ENCODE measurements at regions not wholly inside any gene's neighbourhood (a gene's known extent, or its start where the extent isn't known, plus 50 kb on each side); places are given as distances from the start of the nearest gene placed in this dataset.

GRCh38 chr15:96232335-96232734, 98.2 kb upstream of the NR2F2 start:
- Histone ChIP-seq H3K79me2 (ENCODE audit: control insufficient read depth, insufficient read depth, low read length, poor library complexity) (no peaks in the 10 kb centered on the region), H3K79me1 (ENCODE audit: low read length) (peaks cover 4% of the 10 kb centered on the region), H3K4me2 (ENCODE audit: low read length) (no peak overlapping the region), H4K12ac (ENCODE audit: low read depth, low read length) (no peak overlapping the region), H3K27me3 (ENCODE audit: insufficient read depth, low read length) (no peaks in the 10 kb centered on the region), H2AFZ (ENCODE audit: insufficient read depth, low read length, poor library complexity) (no peak overlapping the region), H3K4me1 (ENCODE audit: control insufficient read depth in 1 of 2, insufficient read depth in 2 of 2, low read length in 2 of 2) (peaks cover 0 to 7% of the 10 kb centered on the region in 2 experiments), H2BK5ac (ENCODE audit: low read depth, low read length, poor library complexity) (peak overlapping the region; percentile 4), H3K4me3 (ENCODE audit: low read depth, low read length) (no peak overlapping the region), H3K9ac (ENCODE audit: low read length) (no peak overlapping the region), H3K27ac (ENCODE audit: low read depth, low read length) (peak overlapping the region; percentile 42), H4K8ac (ENCODE audit: low read depth, low read length) (no peak overlapping the region), H3K4ac (ENCODE audit: low read depth, low read length) (no peak overlapping the region), H2BK120ac (ENCODE audit: insufficient read depth, low read length, poor library complexity) (no peak overlapping the region), H2AK5ac (ENCODE audit: low read length) (no peak overlapping the region), H3K36me3 (ENCODE audit: control insufficient read depth in 1 of 2, insufficient read depth in 2 of 2, low read length in 2 of 2) (no peaks in the 10 kb centered on the region), H3K23ac (ENCODE audit: low read length) (no peak overlapping the region), H3K14ac (ENCODE audit: low read length) (no peak overlapping the region), H4K91ac (ENCODE audit: low read depth, low read length) (no peak overlapping the region), H2BK12ac (ENCODE audit: low read length) (no peak overlapping the region), H3K18ac (ENCODE audit: low read length) (no peak overlapping the region), H3K9me3 (ENCODE audit: insufficient read depth, low read depth, low read length) (no peaks in the 10 kb centered on the region)
- WGBS (ENCODE audit: extremely low coverage, insufficient coverage, insufficient read length): no CpG with 5 or more reads among the region's 3 CpGs
- peak in 1 of 2 donors; percentile 80 for DNase-seq

- Histone ChIP-seq H2BK5ac (ENCODE audit: low read depth, low read length, poor library complexity) (no peak overlapping the region), H3K4ac (ENCODE audit: low read depth, low read length) (no peak overlapping the region), H3K27ac (ENCODE audit: low read depth, low read length) (no peak overlapping the region), H3K27me3 (ENCODE audit: insufficient read depth, low read length) (no peaks in the 10 kb centered on the region), H2AK5ac (ENCODE audit: low read length) (no peak overlapping the region), H3K79me1 (ENCODE audit: low read length) (peaks cover 4% of the 10 kb centered on the region), H3K9me3 (ENCODE audit: insufficient read depth, low read depth, low read length) (no peaks in the 10 kb centered on the region), H4K8ac (ENCODE audit: low read depth, low read length) (no peak overlapping the region), H3K18ac (ENCODE audit: low read length) (no peak overlapping the region), H2BK12ac (ENCODE audit: low read length) (no peak overlapping the region), H3K79me2 (ENCODE audit: control insufficient read depth, insufficient read depth, low read length, poor library complexity) (no peaks in the 10 kb centered on the region), H4K91ac (ENCODE audit: low read depth, low read length) (no peak overlapping the region), H2BK120ac (ENCODE audit: insufficient read depth, low read length, poor library complexity) (no peak overlapping the region), H3K4me2 (ENCODE audit: low read length) (no peak overlapping the region), H3K9ac (ENCODE audit: low read length) (no peak overlapping the region), H3K23ac (ENCODE audit: low read length) (no peak overlapping the region), H3K36me3 (ENCODE audit: control insufficient read depth in 1 of 2, insufficient read depth in 2 of 2, low read length in 2 of 2) (no peaks in the 10 kb centered on the region), H3K4me1 (ENCODE audit: control insufficient read depth in 1 of 2, insufficient read depth in 2 of 2, low read length in 2 of 2) (peaks cover 0 to 7% of the 10 kb centered on the region in 2 experiments), H3K4me3 (ENCODE audit: low read depth, low read length) (no peak overlapping the region), H3K14ac (ENCODE audit: low read length) (no peak overlapping the region), H2AFZ (ENCODE audit: insufficient read depth, low read length, poor library complexity) (no peak overlapping the region), H4K12ac (ENCODE audit: low read depth, low read length) (no peak overlapping the region)
- peak in 1 of 2 donors; percentile 27 for DNase-seq
- WGBS (ENCODE audit: extremely low coverage, insufficient coverage, insufficient read length): no CpG with 5 or more reads among the region's 12 CpGs
Measured at GRCh38 chr15:96234109-96234892, 96.2 kb upstream of the NR2F2 start.

- no peak overlapping the region for H3K18ac ChIP-seq (ENCODE audit: low read length)
- H3K79me2 ChIP-seq (ENCODE audit: control insufficient read depth, insufficient read depth, low read length, poor library complexity): no peaks in the 10 kb centered on the region
- no peak overlapping the region for H2BK5ac ChIP-seq (ENCODE audit: low read depth, low read length, poor library complexity)
- H3K23ac ChIP-seq (ENCODE audit: low read length): no peak overlapping the region
- no peak overlapping the region for H2AK5ac ChIP-seq (ENCODE audit: low read length)
- no peak for DNase-seq
- no peak overlapping the region for H3K9ac ChIP-seq (ENCODE audit: low read length)
- H4K91ac ChIP-seq (ENCODE audit: low read depth, low read length): no peak overlapping the region
- no peak overlapping the region for H3K4ac ChIP-seq (ENCODE audit: low read depth, low read length)
- peaks cover 4% of the 10 kb centered on the region for H3K79me1 ChIP-seq (ENCODE audit: low read length)
- no peak overlapping the region for H2AFZ ChIP-seq (ENCODE audit: insufficient read depth, low read length, poor library complexity)
- H3K27me3 ChIP-seq (ENCODE audit: insufficient read depth, low read length): no peaks in the 10 kb centered on the region
- H3K36me3 ChIP-seq (ENCODE audit: control insufficient read depth in 1 of 2, insufficient read depth in 2 of 2, low read length in 2 of 2): no peaks in the 10 kb centered on the region
- no peak overlapping the region for H4K8ac ChIP-seq (ENCODE audit: low read depth, low read length)
- H3K27ac ChIP-seq (ENCODE audit: low read depth, low read length): no peak overlapping the region
- H2BK120ac ChIP-seq (ENCODE audit: insufficient read depth, low read length, poor library complexity): no peak overlapping the region
- WGBS (ENCODE audit: extremely low coverage, insufficient coverage, insufficient read length): no CpG with 5 or more reads among the region's 1 CpG
- H3K4me3 ChIP-seq (ENCODE audit: low read depth, low read length): no peak overlapping the region
- peaks cover 0 to 7% of the 10 kb centered on the region in 2 experiments for H3K4me1 ChIP-seq (ENCODE audit: control insufficient read depth in 1 of 2, insufficient read depth in 2 of 2, low read length in 2 of 2)
- no peak overlapping the region for H3K14ac ChIP-seq (ENCODE audit: low read length)
- H4K12ac ChIP-seq (ENCODE audit: low read depth, low read length): no peak overlapping the region
- H3K9me3 ChIP-seq (ENCODE audit: insufficient read depth, low read depth, low read length): no peaks in the 10 kb centered on the region
- no peak overlapping the region for H2BK12ac ChIP-seq (ENCODE audit: low read length)
- no peak overlapping the region for H3K4me2 ChIP-seq (ENCODE audit: low read length)
Measured at GRCh38 chr15:96237002-96237401, 93.5 kb upstream of the NR2F2 start.

GRCh38 chr15:96242761-96243160, 87.7 kb upstream of the NR2F2 start:
- H3K4ac ChIP-seq (ENCODE audit: low read depth, low read length): no peak overlapping the region
- no peak overlapping the region for H2AK5ac ChIP-seq (ENCODE audit: low read length)
- H3K36me3 ChIP-seq (ENCODE audit: control insufficient read depth in 1 of 2, insufficient read depth in 2 of 2, low read length in 2 of 2): peaks cover 0 to 2% of the 10 kb centered on the region in 2 experiments
- H3K4me2 ChIP-seq (ENCODE audit: low read length): no peak overlapping the region
- no peaks in the 10 kb centered on the region for H3K79me1 ChIP-seq (ENCODE audit: low read length)
- H3K79me2 ChIP-seq (ENCODE audit: control insufficient read depth, insufficient read depth, low read length, poor library complexity): no peaks in the 10 kb centered on the region
- H2BK5ac ChIP-seq (ENCODE audit: low read depth, low read length, poor library complexity): no peak overlapping the region
- no peak overlapping the region for H3K27ac ChIP-seq (ENCODE audit: low read depth, low read length)
- H2AFZ ChIP-seq (ENCODE audit: insufficient read depth, low read length, poor library complexity): no peak overlapping the region
- H4K8ac ChIP-seq (ENCODE audit: low read depth, low read length): no peak overlapping the region
- H2BK120ac ChIP-seq (ENCODE audit: insufficient read depth, low read length, poor library complexity): no peak overlapping the region
- H3K18ac ChIP-seq (ENCODE audit: low read length): no peak overlapping the region
- no peak overlapping the region for H2BK12ac ChIP-seq (ENCODE audit: low read length)
- H4K12ac ChIP-seq (ENCODE audit: low read depth, low read length): no peak overlapping the region
- no peak overlapping the region for H3K23ac ChIP-seq (ENCODE audit: low read length)
- no peaks in the 10 kb centered on the region for H3K27me3 ChIP-seq (ENCODE audit: insufficient read depth, low read length)
- no peak overlapping the region for H3K14ac ChIP-seq (ENCODE audit: low read length)
- no peak overlapping the region for H3K9ac ChIP-seq (ENCODE audit: low read length)
- DNase-seq: no peak
- H3K4me3 ChIP-seq (ENCODE audit: low read depth, low read length): no peak overlapping the region
- no peak overlapping the region for H4K91ac ChIP-seq (ENCODE audit: low read depth, low read length)
- peaks cover 0 to 2% of the 10 kb centered on the region in 2 experiments for H3K4me1 ChIP-seq (ENCODE audit: control insufficient read depth in 1 of 2, insufficient read depth in 2 of 2, low read length in 2 of 2)
- no peaks in the 10 kb centered on the region for H3K9me3 ChIP-seq (ENCODE audit: insufficient read depth, low read depth, low read length)
- WGBS (ENCODE audit: extremely low coverage, insufficient coverage, insufficient read length): no CpG with 5 or more reads among the region's 1 CpG

All from trophoblast cell (in vitro differentiated cells and primary cell).